ENCODE measurements at regions not wholly inside any gene's neighbourhood (a gene's known extent, or its start where the extent isn't known, plus 50 kb on each side); places are given as distances from the start of the nearest gene placed in this dataset.

- TF ChIP-seq EZH2 (IDR thresholded peaks at IDR 0.05; ENCODE audit: low read length, missing control alignments) (no peak), CTCF (conservative IDR thresholded peaks at IDR 0.05 in 1 of 2, IDR thresholded peaks at IDR 0.05 in 1 of 2; ENCODE audit: low read depth in 1 of 2, low read length in 2 of 2) (no peak)
Observed at GRCh38 chr22:35174401-35175038, 82.8 kb upstream of the HMGXB4 start.

All from fibroblast of lung (primary cell).